ENCODE measurements at regions not wholly inside any gene's neighbourhood (a gene's known extent, or its start where the extent isn't known, plus 50 kb on each side); places are given as distances from the start of the nearest gene placed in this dataset.

DNA sequence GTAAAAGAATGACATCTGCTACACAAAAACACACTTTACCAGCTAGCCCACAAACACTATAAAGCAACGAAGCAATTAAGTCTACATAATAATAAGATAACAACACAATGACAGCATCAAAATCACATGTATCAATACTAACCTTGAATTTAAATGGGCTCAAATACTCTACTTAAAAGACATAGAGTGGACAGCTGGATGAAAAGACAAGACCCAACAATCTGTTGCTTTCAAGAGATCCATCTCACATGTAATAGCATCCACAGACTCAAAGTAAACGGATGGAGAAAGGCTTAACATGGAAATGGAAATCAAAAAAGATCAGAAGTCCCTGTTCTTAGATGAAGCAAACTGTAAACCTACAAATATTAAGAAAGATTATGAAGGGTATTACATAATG is 2175.9 kb downstream of the PCDH9 start:
- Histone ChIP-seq H3K36me3 (ENCODE audit: control insufficient read depth, insufficient read depth, low read length) (no peaks in the 10 kb centered on the region), H3K27me3 (replicated peaks; ENCODE audit: control insufficient read depth, insufficient read depth, low read length, poor library complexity, severe bottlenecking) (no peaks in the 10 kb centered on the region), H3K27ac (ENCODE audit: insufficient read depth, low read length, poor library complexity, severe bottlenecking) (no peak overlapping the region), H3K4me3 (ENCODE audit: insufficient read depth, low read depth, low read length, poor library complexity, severe bottlenecking) (no peak overlapping the region), H3K9me3 (ENCODE audit: control insufficient read depth, low read length) (no peaks in the 10 kb centered on the region), H3K4me1 (ENCODE audit: control insufficient read depth, insufficient read depth, low read length, poor library complexity, severe bottlenecking) (no peaks in the 10 kb centered on the region)
- no peak for DNase-seq

GRCh38 chr13:65036999-65037398 is 2193.1 kb downstream of the PCDH9 start:
- DNase-seq = no peak
- Histone ChIP-seq H3K27me3 (replicated peaks; ENCODE audit: control insufficient read depth, insufficient read depth, low read length, poor library complexity, severe bottlenecking) (no peaks in the 10 kb centered on the region), H3K27ac (ENCODE audit: insufficient read depth, low read length, poor library complexity, severe bottlenecking) (no peak overlapping the region), H3K4me1 (ENCODE audit: control insufficient read depth, insufficient read depth, low read length, poor library complexity, severe bottlenecking) (no peaks in the 10 kb centered on the region), H3K4me3 (ENCODE audit: insufficient read depth, low read depth, low read length, poor library complexity, severe bottlenecking) (no peak overlapping the region), H3K9me3 (ENCODE audit: control insufficient read depth, low read length) (no peaks in the 10 kb centered on the region), H3K36me3 (ENCODE audit: control insufficient read depth, insufficient read depth, low read length) (no peaks in the 10 kb centered on the region)

- Histone ChIP-seq H3K36me3 (ENCODE audit: control insufficient read depth, insufficient read depth, low read length) (no peaks in the 10 kb centered on the region), H3K27ac (ENCODE audit: insufficient read depth, low read length, poor library complexity, severe bottlenecking) (no peak overlapping the region), H3K4me1 (ENCODE audit: control insufficient read depth, insufficient read depth, low read length, poor library complexity, severe bottlenecking) (no peaks in the 10 kb centered on the region), H3K9me3 (ENCODE audit: control insufficient read depth, low read length) (no peaks in the 10 kb centered on the region), H3K4me3 (ENCODE audit: insufficient read depth, low read depth, low read length, poor library complexity, severe bottlenecking) (no peak overlapping the region), H3K27me3 (replicated peaks; ENCODE audit: control insufficient read depth, insufficient read depth, low read length, poor library complexity, severe bottlenecking) (no peaks in the 10 kb centered on the region)
- no peak for DNase-seq
These were observed 2194.8 kb downstream of the PCDH9 start for GRCh38 chr13:65035302-65035701.

DNA sequence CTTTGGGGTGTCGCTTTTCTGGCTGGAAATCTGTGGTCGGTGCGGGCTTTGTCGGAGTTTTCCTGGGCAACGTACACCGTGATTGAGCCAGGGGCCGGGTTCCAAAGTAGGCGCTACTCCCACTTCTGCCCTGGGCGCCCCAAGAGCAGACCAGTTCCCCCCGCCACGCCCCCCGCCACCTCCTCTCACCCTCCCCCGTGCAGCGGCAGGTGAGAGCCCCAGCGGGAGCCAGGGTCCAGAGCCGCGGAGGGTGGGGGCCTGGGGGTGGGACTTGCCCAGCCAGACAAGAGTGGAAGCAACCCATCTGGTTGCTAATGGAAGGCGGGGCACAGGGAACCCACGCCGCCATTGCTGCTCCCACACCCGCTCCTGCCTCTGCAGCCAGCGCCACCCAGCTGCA is 2195.9 kb downstream of the PCDH9 start:
- no peak overlapping the region for H3K27ac ChIP-seq (ENCODE audit: insufficient read depth, low read length, poor library complexity, severe bottlenecking)
- no peak for DNase-seq
- no peaks in the 10 kb centered on the region for H3K27me3 ChIP-seq (replicated peaks; ENCODE audit: control insufficient read depth, insufficient read depth, low read length, poor library complexity, severe bottlenecking)
- H3K36me3 ChIP-seq (ENCODE audit: control insufficient read depth, insufficient read depth, low read length) = no peaks in the 10 kb centered on the region
- no peak overlapping the region for H3K4me3 ChIP-seq (ENCODE audit: insufficient read depth, low read depth, low read length, poor library complexity, severe bottlenecking)
- no peaks in the 10 kb centered on the region for H3K9me3 ChIP-seq (ENCODE audit: control insufficient read depth, low read length)
- H3K4me1 ChIP-seq (ENCODE audit: control insufficient read depth, insufficient read depth, low read length, poor library complexity, severe bottlenecking) = no peaks in the 10 kb centered on the region

GRCh38 chr13:65032825-65033224 is 2197.3 kb downstream of the PCDH9 start:
- H3K27me3 ChIP-seq (replicated peaks; ENCODE audit: control insufficient read depth, insufficient read depth, low read length, poor library complexity, severe bottlenecking) = no peaks in the 10 kb centered on the region
- no peak for DNase-seq
- H3K9me3 ChIP-seq (ENCODE audit: control insufficient read depth, low read length) = no peaks in the 10 kb centered on the region
- no peaks in the 10 kb centered on the region for H3K4me1 ChIP-seq (ENCODE audit: control insufficient read depth, insufficient read depth, low read length, poor library complexity, severe bottlenecking)
- no peak overlapping the region for H3K27ac ChIP-seq (ENCODE audit: insufficient read depth, low read length, poor library complexity, severe bottlenecking)
- no peaks in the 10 kb centered on the region for H3K36me3 ChIP-seq (ENCODE audit: control insufficient read depth, insufficient read depth, low read length)
- H3K4me3 ChIP-seq (ENCODE audit: insufficient read depth, low read depth, low read length, poor library complexity, severe bottlenecking) = no peak overlapping the region

GRCh38 chr13:65028101-65028500 is 2202.0 kb downstream of the PCDH9 start:
- no peaks in the 10 kb centered on the region for H3K27me3 ChIP-seq (replicated peaks; ENCODE audit: control insufficient read depth, insufficient read depth, low read length, poor library complexity, severe bottlenecking)

DNA sequence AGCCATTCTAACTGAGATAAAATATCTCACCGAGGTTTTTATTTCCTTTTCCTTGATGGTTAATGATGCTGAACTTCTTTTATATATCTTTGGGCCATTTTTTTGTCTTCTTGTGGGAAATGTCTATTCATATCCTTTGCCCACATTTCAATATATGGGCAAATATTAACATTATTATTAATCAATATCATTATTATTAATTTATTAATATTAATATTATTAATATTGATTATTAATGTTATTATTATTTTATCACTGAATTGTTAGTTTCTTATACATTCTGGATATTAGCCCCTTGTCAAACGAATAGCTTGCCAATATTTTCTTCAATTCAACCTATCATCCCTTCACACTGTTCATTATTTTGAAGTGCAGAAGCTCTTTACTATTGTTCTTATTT is 2203.6 kb downstream of the PCDH9 start:
- Histone ChIP-seq H3K27me3 (replicated peaks; ENCODE audit: control insufficient read depth, insufficient read depth, low read length, poor library complexity, severe bottlenecking) (no peaks in the 10 kb centered on the region), H3K27ac (ENCODE audit: insufficient read depth, low read length, poor library complexity, severe bottlenecking) (no peak overlapping the region), H3K4me1 (ENCODE audit: control insufficient read depth, insufficient read depth, low read length, poor library complexity, severe bottlenecking) (no peaks in the 10 kb centered on the region), H3K36me3 (ENCODE audit: control insufficient read depth, insufficient read depth, low read length) (no peaks in the 10 kb centered on the region), H3K9me3 (ENCODE audit: control insufficient read depth, low read length) (no peaks in the 10 kb centered on the region), H3K4me3 (ENCODE audit: insufficient read depth, low read depth, low read length, poor library complexity, severe bottlenecking) (no peak overlapping the region)
- no peak for DNase-seq

More at GRCh38 chr13:65028101-65028500, 2202.0 kb downstream of the PCDH9 start:
- Histone ChIP-seq H3K36me3 (ENCODE audit: control insufficient read depth, insufficient read depth, low read length) (no peaks in the 10 kb centered on the region), H3K27ac (ENCODE audit: insufficient read depth, low read length, poor library complexity, severe bottlenecking) (no peak overlapping the region), H3K4me3 (ENCODE audit: insufficient read depth, low read depth, low read length, poor library complexity, severe bottlenecking) (no peak overlapping the region), H3K4me1 (ENCODE audit: control insufficient read depth, insufficient read depth, low read length, poor library complexity, severe bottlenecking) (no peaks in the 10 kb centered on the region), H3K9me3 (ENCODE audit: control insufficient read depth, low read length) (no peaks in the 10 kb centered on the region)
- no peak for DNase-seq

- H3K9me3 ChIP-seq (ENCODE audit: control insufficient read depth, low read length) = no peaks in the 10 kb centered on the region
- no peak overlapping the region for H3K27ac ChIP-seq (ENCODE audit: insufficient read depth, low read length, poor library complexity, severe bottlenecking)
- no peaks in the 10 kb centered on the region for H3K4me1 ChIP-seq (ENCODE audit: control insufficient read depth, insufficient read depth, low read length, poor library complexity, severe bottlenecking)
- no peaks in the 10 kb centered on the region for H3K36me3 ChIP-seq (ENCODE audit: control insufficient read depth, insufficient read depth, low read length)
- H3K4me3 ChIP-seq (ENCODE audit: insufficient read depth, low read depth, low read length, poor library complexity, severe bottlenecking) = no peak overlapping the region
- no peak for DNase-seq
- no peaks in the 10 kb centered on the region for H3K27me3 ChIP-seq (replicated peaks; ENCODE audit: control insufficient read depth, insufficient read depth, low read length, poor library complexity, severe bottlenecking)
These were observed 2218.8 kb downstream of the PCDH9 start for GRCh38 chr13:65011378-65011777.

DNA sequence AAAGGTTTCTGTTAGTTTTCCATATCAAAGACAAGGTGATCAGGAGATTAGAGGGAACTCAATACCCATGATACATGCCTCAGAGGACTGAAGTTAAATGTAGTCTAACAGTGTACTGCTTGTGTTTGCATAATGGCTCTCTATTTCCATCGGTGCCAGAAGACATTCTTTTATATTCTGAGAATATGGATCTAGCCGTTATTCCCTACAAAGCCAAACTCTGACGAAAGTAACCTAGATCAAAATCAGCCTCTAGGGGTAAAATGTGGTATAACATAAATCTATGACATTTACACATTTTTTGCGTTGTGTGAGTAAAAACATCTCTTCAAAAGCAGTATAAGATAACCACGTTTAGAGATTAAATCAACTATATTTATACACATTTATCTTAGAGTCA is 2232.7 kb downstream of the PCDH9 start:
- no peaks in the 10 kb centered on the region for H3K4me1 ChIP-seq (ENCODE audit: control insufficient read depth, insufficient read depth, low read length, poor library complexity, severe bottlenecking)
- DNase-seq = no peak
- no peak overlapping the region for H3K27ac ChIP-seq (ENCODE audit: insufficient read depth, low read length, poor library complexity, severe bottlenecking)
- no peaks in the 10 kb centered on the region for H3K27me3 ChIP-seq (replicated peaks; ENCODE audit: control insufficient read depth, insufficient read depth, low read length, poor library complexity, severe bottlenecking)
- H3K9me3 ChIP-seq (ENCODE audit: control insufficient read depth, low read length) = no peaks in the 10 kb centered on the region
- H3K4me3 ChIP-seq (ENCODE audit: insufficient read depth, low read depth, low read length, poor library complexity, severe bottlenecking) = no peak overlapping the region
- no peaks in the 10 kb centered on the region for H3K36me3 ChIP-seq (ENCODE audit: control insufficient read depth, insufficient read depth, low read length)

- no peaks in the 10 kb centered on the region for H3K4me1 ChIP-seq (ENCODE audit: control insufficient read depth, insufficient read depth, low read length, poor library complexity, severe bottlenecking)
- no peaks in the 10 kb centered on the region for H3K9me3 ChIP-seq (ENCODE audit: control insufficient read depth, low read length)
- no peaks in the 10 kb centered on the region for H3K27me3 ChIP-seq (replicated peaks; ENCODE audit: control insufficient read depth, insufficient read depth, low read length, poor library complexity, severe bottlenecking)
- no peak for DNase-seq
- H3K27ac ChIP-seq (ENCODE audit: insufficient read depth, low read length, poor library complexity, severe bottlenecking) = no peak overlapping the region
- no peaks in the 10 kb centered on the region for H3K36me3 ChIP-seq (ENCODE audit: control insufficient read depth, insufficient read depth, low read length)
- H3K4me3 ChIP-seq (ENCODE audit: insufficient read depth, low read depth, low read length, poor library complexity, severe bottlenecking) = no peak overlapping the region
These were observed 2236.5 kb downstream of the PCDH9 start for GRCh38 chr13:64993514-64994164.

All from effector memory CD4-positive, alpha-beta T cell (primary cell).